DND-41 (cell line): ENCODE measurements at regions not wholly inside any gene's neighbourhood (a gene's known extent, or its start where the extent isn't known, plus 50 kb on each side); places are given as distances from the start of the nearest gene placed in this dataset.

Experiments
- ATAC-seq: fragments of 200-7000 bp; cut with Tn5 transposase; 3 replicates; pipeline ENCODE4 v1.9.1; 2021; ENCODE audit warnings: low read depth; ENCODE audit not compliant: insufficient read depth
- DNase-seq: peaks from one replicate; pipeline ENCODE4 v3.0.0-alpha.2; 2020
- H2AFZ ChIP-seq: 2 replicates; pipeline ENCODE4 v1.6.0; 2012; ENCODE audit warnings: low read depth, low read length
- H3K27ac ChIP-seq: 2 replicates; pipeline ENCODE4 v1.5.1; 2012; ENCODE audit warnings: low read length, inconsistent platforms
- H3K27me3 ChIP-seq: fragments of 200-600 bp; sonication (generic); 2 replicates; pipeline ENCODE4 v1.6.0; 2012; ENCODE audit warnings: low read length, mild to moderate bottlenecking, inconsistent platforms; ENCODE audit not compliant: insufficient read depth, poor library complexity
- H3K36me3 ChIP-seq: 2 replicates; pipeline ENCODE4 v1.5.1; 2012; ENCODE audit warnings: low read length, inconsistent platforms; ENCODE audit not compliant: insufficient read depth
- H3K4me1 ChIP-seq: 2 replicates; pipeline ENCODE4 v1.5.1; 2012; ENCODE audit warnings: mild to moderate bottlenecking, low read length; ENCODE audit not compliant: insufficient read depth
- H3K4me2 ChIP-seq: 2 replicates; pipeline ENCODE4 v1.6.0; 2012; ENCODE audit warnings: mild to moderate bottlenecking, moderate library complexity, low read length, inconsistent platforms; ENCODE audit not compliant: insufficient read depth
- H3K4me3 ChIP-seq, 2 experiments: fragments of 200-600 bp in 1 of 2; shearing (Covaris generic) in 1 of 2; 2 replicates each; pipeline ENCODE4 v1.5.1; 2012 to 2016; ENCODE audit warnings: inconsistent platforms in 2 of 2, low read length in 2 of 2, mild to moderate bottlenecking in 2 of 2, low read depth in 1 of 2, moderate library complexity in 1 of 2
- H3K79me2 ChIP-seq: 2 replicates; pipeline ENCODE4 v1.6.0; 2012; ENCODE audit warnings: low read length, inconsistent platforms; ENCODE audit not compliant: insufficient read depth
- H3K9ac ChIP-seq: 2 replicates; pipeline ENCODE4 v1.6.0; 2012; ENCODE audit warnings: low read depth, mild to moderate bottlenecking, inconsistent platforms, low read length, moderate library complexity
- H3K9me3 ChIP-seq: 2 replicates; pipeline ENCODE4 v1.5.1; 2012; ENCODE audit warnings: low read length, moderate library complexity, mild to moderate bottlenecking, inconsistent platforms; ENCODE audit not compliant: insufficient read depth, severe bottlenecking
- H4K20me1 ChIP-seq: 2 replicates; pipeline ENCODE4 v1.6.0; 2012; ENCODE audit warnings: low read length; ENCODE audit not compliant: insufficient read depth
- CTCF ChIP-seq: IDR thresholded peaks from 2 replicates; pipeline ENCODE4 v1.5.1; 2012; ENCODE audit warnings: borderline replicate concordance, low read length, moderate library complexity, mild to moderate bottlenecking; ENCODE audit not compliant: poor library complexity, severe bottlenecking; ENCODE audit errors: extremely low read depth
- EZH2 ChIP-seq: IDR thresholded peaks from 3 replicates; pipeline ENCODE4 v1.6.1; 2012; ENCODE audit warnings: borderline replicate concordance, low read depth, mild to moderate bottlenecking, moderate library complexity, low read length, inconsistent platforms; ENCODE audit not compliant: severe bottlenecking

GRCh38 chr4:81627590-81627989 is 155.9 kb upstream of the RASGEF1B start:
- H3K9me3 ChIP-seq: no peaks in the 10 kb centered on the region
- no peak overlapping the region for H3K4me3 ChIP-seq
- no peaks in the 10 kb centered on the region for H3K4me1 ChIP-seq
- no peak overlapping the region for H3K4me2 ChIP-seq
- no peaks in the 10 kb centered on the region for H3K27me3 ChIP-seq
- H3K27ac ChIP-seq: no peak overlapping the region
- H3K36me3 ChIP-seq: no peaks in the 10 kb centered on the region
- TF ChIP-seq EZH2 (no peak), CTCF (no peak)
- no peaks in the 10 kb centered on the region for H4K20me1 ChIP-seq
- no peak overlapping the region for H3K9ac ChIP-seq
- no peaks in the 10 kb centered on the region for H3K79me2 ChIP-seq
- ATAC-seq (no peak), DNase-seq (no peak)
- H2AFZ ChIP-seq: no peak overlapping the region

GRCh38 chr4:81626851-81627250 is 155.1 kb upstream of the RASGEF1B start:
- Histone ChIP-seq H4K20me1 (no peaks in the 10 kb centered on the region), H3K9me3 (no peaks in the 10 kb centered on the region), H3K4me2 (no peak overlapping the region), H3K4me1 (no peaks in the 10 kb centered on the region), H3K27ac (no peak overlapping the region), H3K4me3 (no peak overlapping the region), H3K9ac (no peak overlapping the region), H2AFZ (no peak overlapping the region), H3K36me3 (no peaks in the 10 kb centered on the region), H3K27me3 (no peaks in the 10 kb centered on the region), H3K79me2 (no peaks in the 10 kb centered on the region)
- DNase-seq: no peak
- no peak for ATAC-seq
- TF ChIP-seq CTCF (no peak), EZH2 (no peak)

GRCh38 chr4:81625422-81626417 is 154.0 kb upstream of the RASGEF1B start:
- no peak for TF ChIP-seq EZH2
- TF ChIP-seq CTCF: no peak
- Histone ChIP-seq H3K27me3 (no peaks in the 10 kb centered on the region), H3K4me3 (no peak overlapping the region), H3K36me3 (no peaks in the 10 kb centered on the region), H3K9me3 (no peaks in the 10 kb centered on the region), H2AFZ (no peak overlapping the region), H3K9ac (no peak overlapping the region), H3K4me1 (no peaks in the 10 kb centered on the region), H3K79me2 (no peaks in the 10 kb centered on the region), H4K20me1 (no peaks in the 10 kb centered on the region), H3K27ac (no peak overlapping the region), H3K4me2 (no peak overlapping the region)
- ATAC-seq (no peak), DNase-seq (no peak)
